ENCODE measurements at regions not wholly inside any gene's neighbourhood (a gene's known extent, or its start where the extent isn't known, plus 50 kb on each side); places are given as distances from the start of the nearest gene placed in this dataset.
"Not testable (repeated sequence)": the region's sequence is repeated elsewhere in the genome, so short reads cannot be mapped to it uniquely, and the experiment has no call there.

DNA sequence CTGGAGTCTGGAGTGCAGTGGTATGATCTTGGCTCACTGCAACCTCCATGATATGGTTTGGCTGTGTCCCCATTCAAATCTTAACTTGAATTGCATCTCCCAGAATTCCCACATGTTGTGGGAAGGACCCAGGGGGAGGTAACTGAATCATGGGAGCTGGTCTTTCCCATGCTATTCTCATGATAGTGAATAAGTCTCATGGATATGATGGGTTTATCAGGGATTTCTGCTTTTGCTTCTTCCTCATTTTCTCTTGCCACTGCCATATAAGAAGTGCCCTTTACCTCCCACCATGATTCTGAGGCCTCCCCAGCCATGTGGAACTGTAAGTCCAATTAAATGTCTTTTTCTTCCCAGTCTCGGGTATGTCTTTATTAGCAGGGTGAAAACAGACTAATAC, 72.4 kb upstream of the JUN start:
- H3K9me3 Mint-ChIP-seq, DNase-seq, H3K4me3 Mint-ChIP-seq, H3K27me3 Mint-ChIP-seq, H3K27ac Mint-ChIP-seq, H3K36me3 Mint-ChIP-seq: not testable (repeated sequence)
- peaks cover 44% of the 10 kb centered on the region for H3K4me1 Mint-ChIP-seq

- H3K9me3 Mint-ChIP-seq = no peaks in the 10 kb centered on the region
- H3K27me3 Mint-ChIP-seq = no peaks in the 10 kb centered on the region
- H3K36me3 Mint-ChIP-seq = no peaks in the 10 kb centered on the region
- peak overlapping the region; percentile 84 for H3K27ac Mint-ChIP-seq
- DNase-seq = peak; percentile 26
- H3K4me3 Mint-ChIP-seq = no peak overlapping the region
- H3K4me1 Mint-ChIP-seq = peaks cover 44% of the 10 kb centered on the region
Observed at GRCh38 chr1:58857680-58858673, 74.1 kb upstream of the JUN start.

- Mint-ChIP-seq H3K4me1 (peaks cover 39% of the 10 kb centered on the region), H3K9me3 (no peaks in the 10 kb centered on the region), H3K4me3 (no peak overlapping the region), H3K36me3 (no peaks in the 10 kb centered on the region), H3K27me3 (no peaks in the 10 kb centered on the region), H3K27ac (no peak overlapping the region)
- DNase-seq = no peak
Observed at GRCh38 chr1:58859769-58860485, 76.1 kb upstream of the JUN start.

DNA sequence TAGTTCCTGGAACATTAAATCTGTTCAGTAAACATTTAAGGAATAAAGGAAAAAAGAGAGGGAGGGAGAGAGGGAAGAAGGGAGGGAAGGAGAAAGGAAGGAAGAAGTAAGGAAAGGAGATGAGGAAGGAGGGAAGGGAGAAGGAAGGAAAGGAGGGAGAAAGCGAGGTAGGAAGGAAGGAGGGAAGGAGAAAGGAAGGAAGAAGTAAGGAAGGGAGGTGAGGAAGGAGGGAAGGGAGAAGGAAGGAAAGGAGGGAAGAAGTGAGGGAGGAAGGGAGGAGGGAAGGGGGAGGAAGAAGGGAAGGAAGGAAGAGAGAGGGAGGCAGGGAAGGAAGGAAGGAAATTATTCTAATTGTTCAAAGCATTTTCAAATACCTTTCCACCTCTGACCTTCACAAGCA, 77.2 kb upstream of the JUN start:
- H3K4me1 Mint-ChIP-seq = peaks cover 35% of the 10 kb centered on the region
- H3K9me3 Mint-ChIP-seq = no peaks in the 10 kb centered on the region
- H3K27me3 Mint-ChIP-seq = no peaks in the 10 kb centered on the region
- no peaks in the 10 kb centered on the region for H3K36me3 Mint-ChIP-seq
- no peak overlapping the region for H3K27ac Mint-ChIP-seq
- no peak overlapping the region for H3K4me3 Mint-ChIP-seq
- no peak for DNase-seq

- Mint-ChIP-seq H3K36me3 (no peaks in the 10 kb centered on the region), H3K4me3 (no peak overlapping the region), H3K27me3 (no peaks in the 10 kb centered on the region), H3K4me1 (peaks cover 35% of the 10 kb centered on the region), H3K27ac (no peak overlapping the region), H3K9me3 (no peaks in the 10 kb centered on the region)
- DNase-seq = no peak
Observed at GRCh38 chr1:58861506-58861905, 77.7 kb upstream of the JUN start.

GRCh38 chr1:58862728-58863385, 79.0 kb upstream of the JUN start:
- peaks cover 23% of the 10 kb centered on the region for H3K4me1 Mint-ChIP-seq
- H3K4me3 Mint-ChIP-seq = no peak overlapping the region
- no peaks in the 10 kb centered on the region for H3K36me3 Mint-ChIP-seq
- no peak overlapping the region for H3K27ac Mint-ChIP-seq
- no peaks in the 10 kb centered on the region for H3K9me3 Mint-ChIP-seq
- DNase-seq = no peak
- H3K27me3 Mint-ChIP-seq = no peaks in the 10 kb centered on the region

DNA sequence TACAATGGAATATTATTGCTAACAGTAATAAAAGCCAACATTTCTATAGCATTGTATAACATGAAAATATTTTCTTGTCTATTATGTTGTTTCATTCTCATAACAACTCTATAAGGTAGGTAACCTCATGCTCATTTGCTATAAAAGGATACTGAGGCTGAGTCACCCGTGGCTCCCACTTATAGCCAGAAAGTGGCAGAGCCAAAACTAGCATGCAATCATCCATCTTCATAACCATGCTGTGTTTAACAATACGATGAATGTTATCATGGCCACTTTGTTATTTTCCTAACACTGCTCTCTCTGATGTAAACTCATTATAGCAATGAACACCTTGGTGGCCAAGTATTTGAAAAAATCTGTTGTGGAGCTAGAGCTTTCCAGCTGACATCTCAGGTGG, 80.8 kb upstream of the JUN start:
- no peak overlapping the region for H3K4me3 Mint-ChIP-seq
- H3K36me3 Mint-ChIP-seq = no peaks in the 10 kb centered on the region
- H3K27me3 Mint-ChIP-seq = no peaks in the 10 kb centered on the region
- H3K27ac Mint-ChIP-seq = no peak overlapping the region
- no peak for DNase-seq
- H3K4me1 Mint-ChIP-seq = peaks cover 6% of the 10 kb centered on the region
- no peaks in the 10 kb centered on the region for H3K9me3 Mint-ChIP-seq

- Mint-ChIP-seq H3K4me1 (no peaks in the 10 kb centered on the region), H3K4me3 (no peak overlapping the region), H3K27me3 (no peaks in the 10 kb centered on the region), H3K36me3 (no peaks in the 10 kb centered on the region), H3K27ac (no peak overlapping the region), H3K9me3 (no peaks in the 10 kb centered on the region)
- DNase-seq = no peak
Observed at GRCh38 chr1:58866578-58866977, 82.7 kb upstream of the JUN start.

DNA sequence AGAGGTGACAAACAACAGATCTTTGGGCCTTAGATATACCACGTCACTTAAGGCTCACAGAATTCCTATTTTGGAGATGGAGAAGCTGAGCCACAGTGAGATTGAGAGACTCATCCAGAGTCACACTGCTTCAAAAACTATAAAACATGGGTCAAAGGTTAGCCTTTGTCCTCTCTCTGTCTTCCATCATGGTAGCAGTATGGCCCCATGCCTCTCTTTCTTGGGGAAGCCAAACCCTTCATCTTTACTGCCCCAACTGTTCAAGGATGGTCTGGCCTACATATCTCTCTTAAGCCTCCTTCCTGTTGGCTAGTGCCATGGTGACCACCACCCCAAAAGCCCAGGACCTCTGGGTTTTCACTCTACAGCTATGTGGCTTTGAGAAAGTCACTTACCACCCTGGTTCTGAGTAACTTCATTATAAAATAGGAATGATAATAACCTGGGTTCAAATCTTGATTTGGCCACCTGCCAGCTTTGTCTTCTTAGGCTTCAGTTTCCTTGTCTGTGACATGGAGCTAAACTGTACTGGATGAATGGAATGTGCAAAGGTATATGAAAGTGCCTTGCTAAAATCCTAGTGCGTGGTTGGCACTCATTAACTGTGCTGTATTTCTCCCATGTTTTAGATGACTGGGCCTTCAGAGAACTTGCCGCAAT, 85.9 kb upstream of the JUN start:
- H3K9me3 Mint-ChIP-seq = no peaks in the 10 kb centered on the region
- no peaks in the 10 kb centered on the region for H3K4me1 Mint-ChIP-seq
- no peaks in the 10 kb centered on the region for H3K36me3 Mint-ChIP-seq
- H3K27ac Mint-ChIP-seq = no peak overlapping the region
- no peaks in the 10 kb centered on the region for H3K27me3 Mint-ChIP-seq
- DNase-seq = no peak
- no peak overlapping the region for H3K4me3 Mint-ChIP-seq

- Mint-ChIP-seq H3K27me3 (no peaks in the 10 kb centered on the region), H3K4me1 (no peaks in the 10 kb centered on the region), H3K27ac (no peak overlapping the region), H3K4me3 (no peak overlapping the region), H3K36me3 (no peaks in the 10 kb centered on the region), H3K9me3 (no peaks in the 10 kb centered on the region)
- no peak for DNase-seq
Observed at GRCh38 chr1:58870298-58870676, 86.4 kb upstream of the JUN start.

DNA sequence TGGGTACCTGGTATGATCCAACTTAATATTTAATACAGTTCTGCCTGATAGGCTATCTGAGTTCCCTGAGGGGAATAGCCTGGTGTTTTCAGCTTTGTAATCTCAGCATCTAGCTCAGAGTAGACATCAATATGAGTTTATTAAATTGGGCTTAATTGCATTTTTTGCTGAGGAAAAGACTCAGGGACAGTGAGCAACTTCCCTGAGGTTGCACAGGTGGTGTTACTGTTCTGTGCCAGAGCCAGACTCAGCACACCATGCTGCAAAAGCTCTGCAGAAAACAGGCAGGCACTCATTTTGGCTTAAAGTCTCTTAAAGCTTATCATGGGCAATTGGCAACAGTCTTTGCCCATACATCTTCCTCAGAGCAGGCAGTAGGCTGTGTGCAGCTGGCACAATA, 90.5 kb upstream of the JUN start:
- no peaks in the 10 kb centered on the region for H3K27me3 Mint-ChIP-seq

DNA sequence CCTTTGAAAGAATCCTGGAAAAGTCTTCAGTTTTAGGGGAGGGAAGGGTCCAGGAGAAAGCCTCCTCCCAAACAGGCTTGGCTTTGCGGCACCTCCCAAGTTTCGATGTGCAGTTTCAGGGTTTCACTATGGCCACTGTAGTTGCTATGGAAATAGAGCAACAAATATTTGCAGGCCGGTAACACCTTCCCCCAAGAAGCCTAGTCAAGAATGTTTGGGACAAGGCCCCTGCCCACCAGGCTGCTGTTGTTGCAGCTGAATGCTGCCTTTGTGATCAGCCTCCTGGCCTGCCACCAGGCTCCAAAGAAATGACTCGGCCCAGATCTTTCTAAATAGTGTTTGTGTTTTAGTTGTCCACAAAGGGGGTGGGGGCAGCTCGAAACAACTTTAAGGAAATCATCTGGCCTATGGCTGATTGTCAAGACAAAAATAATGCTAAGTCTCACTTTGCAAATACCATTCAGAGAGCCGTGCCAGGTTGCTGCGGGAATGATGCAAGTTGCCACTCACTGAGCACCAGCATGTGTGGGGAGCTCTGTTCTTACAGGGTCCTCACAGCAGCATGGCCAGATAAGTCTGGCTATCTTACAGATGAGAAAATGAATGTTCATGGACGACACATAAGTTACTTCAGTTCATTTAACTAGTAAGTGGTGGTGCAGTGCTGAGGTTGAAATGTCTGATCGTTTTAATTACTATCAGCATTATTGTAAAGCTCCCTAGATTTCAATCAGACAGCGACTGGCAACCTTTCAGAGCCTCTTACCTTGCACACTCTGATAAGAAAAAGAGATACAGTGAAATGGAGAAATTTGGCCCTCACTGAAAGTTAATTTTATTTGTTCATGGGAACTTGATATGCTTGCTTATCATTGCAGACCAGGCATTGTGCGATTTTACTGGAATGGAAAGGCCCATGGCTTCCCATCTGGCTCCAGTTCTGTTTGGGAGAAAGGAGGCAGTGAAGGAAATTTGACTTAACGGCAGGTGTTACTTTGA, 91.2 kb upstream of the JUN start:
- Mint-ChIP-seq H3K9me3 (no peaks in the 10 kb centered on the region), H3K27ac (no peak overlapping the region), H3K4me3 (no peak overlapping the region), H3K4me1 (no peaks in the 10 kb centered on the region), H3K27me3 (no peaks in the 10 kb centered on the region), H3K36me3 (no peaks in the 10 kb centered on the region)
- no peak for DNase-seq

More for the DNA sequence above, 90.5 kb upstream of the JUN start:
- DNase-seq = no peak
- H3K9me3 Mint-ChIP-seq = no peaks in the 10 kb centered on the region
- H3K4me1 Mint-ChIP-seq = no peaks in the 10 kb centered on the region
- no peak overlapping the region for H3K4me3 Mint-ChIP-seq
- H3K36me3 Mint-ChIP-seq = no peaks in the 10 kb centered on the region
- no peak overlapping the region for H3K27ac Mint-ChIP-seq

GRCh38 chr1:58879464-58879863, 95.6 kb upstream of the JUN start:
- H3K9me3 Mint-ChIP-seq = no peaks in the 10 kb centered on the region
- no peak for DNase-seq
- H3K4me3 Mint-ChIP-seq = no peak overlapping the region
- no peaks in the 10 kb centered on the region for H3K27me3 Mint-ChIP-seq
- H3K36me3 Mint-ChIP-seq = no peaks in the 10 kb centered on the region
- H3K27ac Mint-ChIP-seq = no peak overlapping the region
- H3K4me1 Mint-ChIP-seq = peaks cover 8% of the 10 kb centered on the region

GRCh38 chr1:58880592-58880991, 96.7 kb upstream of the JUN start:
- Mint-ChIP-seq H3K4me1 (peaks cover 14% of the 10 kb centered on the region), H3K9me3 (no peaks in the 10 kb centered on the region), H3K4me3 (no peak overlapping the region), H3K27ac (no peak overlapping the region), H3K36me3 (no peaks in the 10 kb centered on the region), H3K27me3 (no peaks in the 10 kb centered on the region)
- DNase-seq = no peak
